Spleen (tissue), 11 donors: ENCODE measurements at regions not wholly inside any gene's neighbourhood (a gene's known extent, or its start where the extent isn't known, plus 50 kb on each side); places are given as distances from the start of the nearest gene placed in this dataset.

ENCODE experiments used
- DNase-seq: peaks from one replicate; pipeline ENCODE4 v3.0.0-alpha.2; 2020
- H3K27ac ChIP-seq, 8 donors: fragments of 200-600 bp; sonication (generic) in 7 of 8; 1 replicate in 4 of 8; 2 replicates in 4 of 8; pipeline versions ENCODE4 v1.5.0 to v1.8.0; 2016 to 2021; ENCODE audit warnings: inconsistent platforms in 4 of 8, mild to moderate bottlenecking in 4 of 8, moderate library complexity in 1 of 8
- H3K27me3 ChIP-seq, 7 donors: fragments of 200-600 bp; sonication (generic) in 6 of 7; replicated peaks in 1 of 7; 1 replicate in 4 of 7; 2 replicates in 3 of 7; pipeline versions ENCODE4 v1.5.0 to v1.8.0; 2016 to 2021; ENCODE audit warnings: inconsistent platforms in 3 of 7, mild to moderate bottlenecking in 1 of 7
- H3K36me3 ChIP-seq, 6 donors: fragments of 200-600 bp; sonication (generic) in 5 of 6; 1 replicate in 4 of 6; 2 replicates in 2 of 6; pipeline versions ENCODE4 v1.5.0 to v1.8.0; 2016 to 2021; ENCODE audit warnings: inconsistent platforms in 2 of 6
- H3K4me1 ChIP-seq, 6 donors: fragments of 200-600 bp; sonication (generic) in 5 of 6; 1 replicate in 3 of 6; 2 replicates in 3 of 6; pipeline versions ENCODE4 v1.5.0 to v1.8.0; 2016 to 2021; ENCODE audit warnings: inconsistent platforms in 3 of 6
- H3K4me3 ChIP-seq, 8 donors: fragments of 200-600 bp; sonication (generic) in 7 of 8; 1 replicate in 4 of 8; 2 replicates in 4 of 8; pipeline versions ENCODE4 v1.5.0 to v1.8.0; 2016 to 2021; ENCODE audit warnings: inconsistent platforms in 4 of 8, mild to moderate bottlenecking in 4 of 8, moderate library complexity in 2 of 8
- H3K9me3 ChIP-seq, 8 donors: fragments of 200-600 bp; sonication (generic) in 7 of 8; 1 replicate in 4 of 8; 2 replicates in 4 of 8; pipeline versions ENCODE4 v1.5.0 to v1.8.0; 2016 to 2021; ENCODE audit warnings: inconsistent platforms in 4 of 8
- CTCF ChIP-seq, 11 experiments: fragments of 200-600 bp in 7 of 11; fragments of 450-650 bp in 4 of 11; sonication (generic) in 4 of 11; IDR thresholded peaks in 8 of 11; conservative IDR thresholded peaks in 3 of 11; 1 replicate in 7 of 11; 2 replicates in 4 of 11; pipeline versions ENCODE4 v1.4.0 to v1.8.0; 2016 to 2021; ENCODE audit warnings: antibody characterized with exemption in 11 of 11, inconsistent platforms in 4 of 11, mild to moderate bottlenecking in 1 of 11
- POLR2A ChIP-seq, 3 donors: fragments of 450-650 bp; IDR thresholded peaks; one replicate each; pipeline ENCODE4 v1.5.1; 2017; ENCODE audit warnings: antibody characterized with exemption in 3 of 3, mild to moderate bottlenecking in 1 of 3
- POLR2AphosphoS5 ChIP-seq, 3 donors: sonication (generic); formaldehyde crosslinking; IDR thresholded peaks; one replicate each; pipeline ENCODE4 v1.5.1; 2017; ENCODE audit warnings: antibody characterized with exemption in 3 of 3
- WGBS, 5 donors: extraction: QIAGEN DNeasy Blood & Tissue Kit in 3 of 5; methylation state at CpG; one replicate each; pipeline versions ENCODE4 v1.1.5 to v1.1.7; 2013 to 2018; 5-methylcytosine and 5-hydroxymethylcytosine counted together
- intact Hi-C: fragments of 100-400 bp; cut with DNase I; formaldehyde crosslinking; loops from one replicate; pipeline ENCODE4 v1.15.0; 2023; ENCODE audit warnings: low total_unique reads
- donor health status: healthy with polysubstance abuse.
- donor health status: DM: no; HTN: no; CAD: no; lungs with moderate emphysema.
- donor health status: DM: no; HTN: no; CAD: no.
- donor health status: Bipolar disorder and iron deficiency.
- donor health status: healthy.
- donor health status: DM: no; HTN: no; CAD: no.
- donor health status: DM: yes; HTN: yes; CAD: no.

- intact Hi-C loops, result no loop called here
- no peak for DNase-seq
- Histone ChIP-seq H3K9me3 (no peaks in the 10 kb centered on the region), H3K4me1 (no peaks in the 10 kb centered on the region), H3K27me3 (no peaks in the 10 kb centered on the region), H3K4me3 (no peak overlapping the region), H3K27ac (no peak overlapping the region), H3K36me3 (no peaks in the 10 kb centered on the region)
- TF ChIP-seq POLR2A (IDR thresholded peaks at IDR 0.05) (no peak), POLR2AphosphoS5 (IDR thresholded peaks at IDR 0.05) (no peak), CTCF (IDR thresholded peaks at IDR 0.05 in 8 of 11, conservative IDR thresholded peaks at IDR 0.05 in 3 of 11) (no peak)
Measured at GRCh38 chr14:30499358-30499757, 59.6 kb upstream of the G2E3 start.

GRCh38 chr14:30500222-30500621 is 58.7 kb upstream of the G2E3 start:
- H3K36me3 ChIP-seq, result no peaks in the 10 kb centered on the region
- no peaks in the 10 kb centered on the region for H3K9me3 ChIP-seq
- no peak overlapping the region for H3K4me3 ChIP-seq
- no peaks in the 10 kb centered on the region for H3K4me1 ChIP-seq
- H3K27me3 ChIP-seq, result no peaks in the 10 kb centered on the region
- TF ChIP-seq POLR2AphosphoS5 (IDR thresholded peaks at IDR 0.05), result no peak
- no peak for TF ChIP-seq CTCF (IDR thresholded peaks at IDR 0.05 in 8 of 11, conservative IDR thresholded peaks at IDR 0.05 in 3 of 11)
- TF ChIP-seq POLR2A (IDR thresholded peaks at IDR 0.05), result no peak
- intact Hi-C loops, result no loop called here
- WGBS, 5 donors, result 84 to 93% (median 89%) methylated on average over 2 of the region's 2 CpGs
- no peak overlapping the region for H3K27ac ChIP-seq
- DNase-seq, result no peak

GRCh38 chr14:30507209-30507608 is 51.7 kb upstream of the G2E3 start:
- Histone ChIP-seq H3K36me3 (no peaks in the 10 kb centered on the region), H3K4me1 (no peaks in the 10 kb centered on the region), H3K27ac (no peak overlapping the region), H3K9me3 (no peaks in the 10 kb centered on the region), H3K27me3 (peaks cover 0 to 18% (median 0%) of the 10 kb centered on the region in 7 donors), H3K4me3 (no peak overlapping the region)
- whole genome bisulfite sequencing, 5 donors, result 70 to 89% (median 85%) methylated on average over 3 of the region's 3 CpGs
- TF ChIP-seq POLR2AphosphoS5 (IDR thresholded peaks at IDR 0.05), result no peak
- no peak for TF ChIP-seq POLR2A (IDR thresholded peaks at IDR 0.05)
- TF ChIP-seq CTCF (IDR thresholded peaks at IDR 0.05 in 8 of 11, conservative IDR thresholded peaks at IDR 0.05 in 3 of 11), result no peak
- no peak for DNase-seq
- intact Hi-C loops, result no loop called here
